Gastrocnemius medialis (tissue), 4 donors: ENCODE measurements at regions not wholly inside any gene's neighbourhood (a gene's known extent, or its start where the extent isn't known, plus 50 kb on each side); places are given as distances from the start of the nearest gene placed in this dataset.

Experiments
- ATAC-seq, 2 donors: fragments of 150-250 bp; one replicate each; pipeline ENCODE4 v1.9.1; 2016
- DNase-seq, 2 donors: peaks; one replicate each; pipeline ENCODE4 v3.0.0-alpha.2; 2019
- H3K27ac ChIP-seq, 4 donors: fragments of 200-600 bp; sonication (generic); 1 replicate in 1 of 4; 2 replicates in 3 of 4; pipeline ENCODE4 v1.5.1; 2016 to 2018; ENCODE audit warnings: mild to moderate bottlenecking in 2 of 4, moderate library complexity in 1 of 4
- H3K27me3 ChIP-seq, 3 donors: fragments of 200-600 bp; sonication (generic) in 2 of 3; 1 replicate in 1 of 3; 2 replicates in 2 of 3; pipeline versions ENCODE4 v1.5.1 to v1.6.0; 2016 to 2019; ENCODE audit warnings: mild to moderate bottlenecking in 1 of 3, moderate library complexity in 1 of 3
- H3K36me3 ChIP-seq, 2 donors: fragments of 200-600 bp; sonication (generic) in 1 of 2; one replicate each; pipeline ENCODE4 v1.5.1; 2017 to 2018
- H3K4me1 ChIP-seq, 2 donors: fragments of 200-600 bp; sonication (generic) in 1 of 2; one replicate each; pipeline ENCODE4 v1.5.1; 2016 to 2017; ENCODE audit warnings: mild to moderate bottlenecking in 2 of 2
- H3K4me3 ChIP-seq, 4 donors: fragments of 200-600 bp; sonication (generic) in 3 of 4; 1 replicate in 1 of 4; 2 replicates in 3 of 4; pipeline ENCODE4 v1.5.1; 2016 to 2019; ENCODE audit warnings: mild to moderate bottlenecking in 2 of 4
- H3K9me3 ChIP-seq, 3 donors: fragments of 200-600 bp; sonication (generic) in 2 of 3; 1 replicate in 1 of 3; 2 replicates in 2 of 3; pipeline ENCODE4 v1.5.1; 2016 to 2019
- POLR2A ChIP-seq, 2 donors: fragments of 450-650 bp; IDR thresholded peaks; one replicate each; pipeline ENCODE4 v1.6.1; 2017; ENCODE audit warnings: antibody characterized with exemption in 2 of 2, mild to moderate bottlenecking in 2 of 2, moderate library complexity in 2 of 2
- in situ Hi-C, 4 donors: fragments of 200-750 bp; cut with MboI; loops; one replicate each; pipeline versions ENCODE4 v1.15.0 to v1.8.0; 2017; ENCODE audit warnings: low sequenced_read_pairs in 4 of 4
- intact Hi-C: fragments of 100-400 bp; cut with DNase I; formaldehyde crosslinking; loops from one replicate; pipeline ENCODE4 v1.15.1; 2023; ENCODE audit warnings: low total_unique reads
- TF ChIP-seq, protein P1 (sequence below), 5 experiments: fragments of 450-650 bp in 3 of 5; fragments of 200-600 bp in 2 of 5; sonication (generic) in 2 of 5; IDR thresholded peaks in 4 of 5; conservative IDR thresholded peaks in 1 of 5; 1 replicate in 4 of 5; 2 replicates in 1 of 5; pipeline ENCODE4 v1.5.1; 2016 to 2019; ENCODE audit warnings: antibody characterized with exemption in 5 of 5, mild to moderate bottlenecking in 3 of 5, moderate library complexity in 3 of 5

DNA sequence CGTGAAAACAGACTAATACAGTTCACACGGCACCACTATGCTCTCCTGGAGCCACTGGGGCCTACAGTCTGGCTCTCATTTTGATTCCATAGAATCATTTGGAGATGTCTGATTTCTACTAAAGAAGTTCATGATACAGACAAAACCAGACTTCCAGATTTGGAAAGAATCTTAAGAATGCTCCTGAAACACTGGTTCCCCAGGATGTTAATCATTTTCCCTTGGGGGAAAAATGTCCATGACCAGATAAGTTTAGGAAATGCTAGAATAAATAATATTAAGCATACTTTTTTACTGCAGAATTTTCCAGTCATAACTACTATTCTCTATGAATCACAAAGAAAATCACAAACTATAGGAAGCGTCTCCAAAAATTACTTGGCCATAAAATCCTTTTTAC lies 63.0 kb upstream of the RGS7 start:
- ATAC-seq (no peak), DNase-seq (no peak)
- H3K27me3 ChIP-seq: peaks cover 8 to 26% (median 21%) of the 10 kb centered on the region in 3 donors
- no peak overlapping the region for H3K4me3 ChIP-seq
- intact Hi-C loops: no loop called here
- H3K27ac ChIP-seq: no peak overlapping the region
- no peaks in the 10 kb centered on the region for H3K4me1 ChIP-seq
- no peaks in the 10 kb centered on the region for H3K36me3 ChIP-seq
- no peak for TF ChIP-seq POLR2A (IDR thresholded peaks at IDR 0.05)
- TF ChIP-seq, protein P1, sequence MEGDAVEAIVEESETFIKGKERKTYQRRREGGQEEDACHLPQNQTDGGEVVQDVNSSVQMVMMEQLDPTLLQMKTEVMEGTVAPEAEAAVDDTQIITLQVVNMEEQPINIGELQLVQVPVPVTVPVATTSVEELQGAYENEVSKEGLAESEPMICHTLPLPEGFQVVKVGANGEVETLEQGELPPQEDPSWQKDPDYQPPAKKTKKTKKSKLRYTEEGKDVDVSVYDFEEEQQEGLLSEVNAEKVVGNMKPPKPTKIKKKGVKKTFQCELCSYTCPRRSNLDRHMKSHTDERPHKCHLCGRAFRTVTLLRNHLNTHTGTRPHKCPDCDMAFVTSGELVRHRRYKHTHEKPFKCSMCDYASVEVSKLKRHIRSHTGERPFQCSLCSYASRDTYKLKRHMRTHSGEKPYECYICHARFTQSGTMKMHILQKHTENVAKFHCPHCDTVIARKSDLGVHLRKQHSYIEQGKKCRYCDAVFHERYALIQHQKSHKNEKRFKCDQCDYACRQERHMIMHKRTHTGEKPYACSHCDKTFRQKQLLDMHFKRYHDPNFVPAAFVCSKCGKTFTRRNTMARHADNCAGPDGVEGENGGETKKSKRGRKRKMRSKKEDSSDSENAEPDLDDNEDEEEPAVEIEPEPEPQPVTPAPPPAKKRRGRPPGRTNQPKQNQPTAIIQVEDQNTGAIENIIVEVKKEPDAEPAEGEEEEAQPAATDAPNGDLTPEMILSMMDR (IDR thresholded peaks at IDR 0.05 in 4 of 5, conservative IDR thresholded peaks at IDR 0.05 in 1 of 5): no peak
- H3K9me3 ChIP-seq: no peaks in the 10 kb centered on the region
- in situ Hi-C loops: no loop called here

DNA sequence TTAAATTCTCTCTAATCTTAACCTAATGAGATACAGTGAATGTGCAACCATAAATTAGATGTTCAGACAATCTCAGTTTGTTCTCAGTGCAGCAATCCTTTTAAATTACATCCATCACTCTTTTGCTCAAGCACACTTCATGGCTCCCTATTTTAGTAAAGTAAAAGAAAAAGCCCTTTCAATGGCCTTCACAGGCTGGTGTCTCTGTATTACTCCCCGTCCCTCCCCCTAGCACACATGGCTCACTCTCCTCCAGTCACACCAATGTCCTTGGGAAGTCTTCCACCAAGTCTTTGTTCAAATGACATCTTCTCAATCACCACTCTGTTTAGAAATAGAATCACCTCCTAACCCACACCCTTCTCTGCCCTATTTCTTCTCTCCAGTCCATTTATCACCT lies 60.3 kb upstream of the RGS7 start:
- DNase-seq (no peak), ATAC-seq (no peak)
- Histone ChIP-seq H3K4me1 (no peaks in the 10 kb centered on the region), H3K27me3 (peaks cover 0 to 4% (median 0%) of the 10 kb centered on the region in 3 donors), H3K27ac (no peak overlapping the region), H3K9me3 (no peaks in the 10 kb centered on the region), H3K4me3 (no peak overlapping the region), H3K36me3 (no peaks in the 10 kb centered on the region)
- in situ Hi-C loops (no loop called here), intact Hi-C loops (no loop called here)
- TF ChIP-seq POLR2A (IDR thresholded peaks at IDR 0.05): no peak
- TF ChIP-seq, protein P1 (IDR thresholded peaks at IDR 0.05 in 4 of 5, conservative IDR thresholded peaks at IDR 0.05 in 1 of 5): no peak

DNA sequence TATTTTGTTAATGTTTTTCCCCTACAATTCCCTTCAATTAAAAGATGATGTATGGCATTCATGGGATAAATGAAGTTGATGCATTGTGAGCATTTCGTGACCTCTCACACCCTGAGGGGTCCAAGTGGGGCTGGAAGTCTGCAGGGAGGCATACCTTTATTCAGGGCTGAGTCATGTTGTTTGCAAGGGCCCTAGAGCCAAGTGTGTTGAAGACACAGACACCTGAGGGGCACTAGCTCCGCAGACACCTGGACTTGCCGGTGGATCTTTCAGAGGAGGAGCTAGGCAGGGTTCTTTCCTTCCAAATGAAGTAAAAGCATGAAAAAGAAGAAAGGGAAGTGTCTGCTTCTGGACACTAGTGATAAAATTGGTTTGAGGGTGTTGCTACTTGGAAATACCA lies 57.0 kb upstream of the RGS7 start:
- ATAC-seq: no peak
- in situ Hi-C loops (no loop called here), intact Hi-C loops (no loop called here)
- Histone ChIP-seq H3K27ac (no peak overlapping the region), H3K9me3 (no peaks in the 10 kb centered on the region), H3K4me3 (no peak overlapping the region), H3K27me3 (no peaks in the 10 kb centered on the region), H3K36me3 (no peaks in the 10 kb centered on the region), H3K4me1 (no peaks in the 10 kb centered on the region)
- TF ChIP-seq POLR2A (IDR thresholded peaks at IDR 0.05): no peak
- TF ChIP-seq, protein P1 (IDR thresholded peaks at IDR 0.05 in 4 of 5, conservative IDR thresholded peaks at IDR 0.05 in 1 of 5): no peak
- DNase-seq: no peak

DNA sequence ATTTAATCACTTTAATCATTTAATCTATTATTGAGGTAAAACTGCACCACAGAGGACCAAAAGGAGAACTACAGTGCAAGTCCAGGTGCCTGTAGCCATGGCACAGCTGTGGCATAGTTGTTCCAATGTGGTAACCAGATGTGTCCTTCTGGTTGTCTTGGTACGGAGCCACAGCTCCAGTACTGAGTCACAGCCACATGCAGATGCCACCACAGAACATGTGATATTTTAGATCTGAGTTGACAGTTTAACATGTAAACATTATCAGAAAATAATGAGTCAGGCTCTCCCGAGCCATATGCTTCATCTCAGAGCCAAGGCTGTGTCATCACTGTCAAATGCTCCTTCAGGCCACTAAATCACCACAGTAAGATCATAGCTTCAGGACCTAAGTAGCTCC lies 56.4 kb upstream of the RGS7 start:
- Histone ChIP-seq H3K27me3 (no peaks in the 10 kb centered on the region), H3K9me3 (no peaks in the 10 kb centered on the region), H3K36me3 (no peaks in the 10 kb centered on the region), H3K4me1 (no peaks in the 10 kb centered on the region), H3K4me3 (no peak overlapping the region), H3K27ac (no peak overlapping the region)
- DNase-seq: no peak
- TF ChIP-seq, protein P1 (IDR thresholded peaks at IDR 0.05 in 4 of 5, conservative IDR thresholded peaks at IDR 0.05 in 1 of 5): no peak
- no peak for TF ChIP-seq POLR2A (IDR thresholded peaks at IDR 0.05)
- intact Hi-C loops (no loop called here), in situ Hi-C loops (no loop called here)
- no peak for ATAC-seq

DNA sequence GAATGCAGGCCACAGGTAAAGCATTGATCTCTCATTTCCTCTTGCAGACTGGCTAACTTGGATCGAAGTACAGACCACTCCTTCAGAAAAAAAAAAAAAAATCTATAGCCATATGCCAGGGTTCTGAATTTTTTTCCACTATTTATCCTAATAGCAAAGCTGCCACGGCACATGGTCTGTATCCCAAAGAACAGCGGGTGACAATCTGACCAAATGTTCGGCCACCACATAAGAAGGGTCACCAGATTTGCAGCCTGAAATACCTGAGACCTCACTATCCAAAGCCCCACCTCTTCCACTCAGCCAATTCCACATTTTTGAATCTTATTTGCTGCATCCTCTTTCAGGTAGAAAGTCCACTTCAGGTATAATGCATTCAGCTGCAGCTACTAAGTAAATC lies 55.6 kb upstream of the RGS7 start:
- Histone ChIP-seq H3K36me3 (no peaks in the 10 kb centered on the region), H3K4me3 (no peak overlapping the region), H3K27me3 (no peaks in the 10 kb centered on the region), H3K27ac (no peak overlapping the region), H3K4me1 (no peaks in the 10 kb centered on the region), H3K9me3 (no peaks in the 10 kb centered on the region)
- DNase-seq (no peak), ATAC-seq (no peak)
- intact Hi-C loops (no loop called here), in situ Hi-C loops (no loop called here)
- no peak for TF ChIP-seq POLR2A (IDR thresholded peaks at IDR 0.05)
- TF ChIP-seq, protein P1 (IDR thresholded peaks at IDR 0.05 in 4 of 5, conservative IDR thresholded peaks at IDR 0.05 in 1 of 5): no peak
